HL-60 (cell line): ENCODE measurements at regions not wholly inside any gene's neighbourhood (a gene's known extent, or its start where the extent isn't known, plus 50 kb on each side); places are given as distances from the start of the nearest gene placed in this dataset.

Source experiments
- DNase-seq, 2 experiments: peaks; one replicate each; pipeline ENCODE4 v3.0.0-alpha.2; 2010 to 2020; ENCODE audit warnings: low read depth in 1 of 2, low spot score in 1 of 2
- H3K27ac ChIP-seq: fragments of 250-450 bp; sonication (Bioruptor Pico); replicated peaks from 2 replicates; pipeline ENCODE4 v1.5.1; 2020; ENCODE audit warnings: mild to moderate bottlenecking, moderate library complexity
- H3K27me3 ChIP-seq: fragments of 250-450 bp; sonication (Bioruptor Pico); 2 replicates; pipeline ENCODE4 v1.5.1; 2021; ENCODE audit warnings: mild to moderate bottlenecking, moderate library complexity; ENCODE audit not compliant: insufficient read depth, poor library complexity, severe bottlenecking
- H3K4me3 ChIP-seq: replicated peaks from 2 replicates; pipeline ENCODE4 v1.5.1; 2011; ENCODE audit warnings: mild to moderate bottlenecking, control low read depth, low read length; ENCODE audit not compliant: insufficient read depth
- GABPA ChIP-seq: IDR thresholded peaks from 2 replicates; pipeline ENCODE4 v1.6.1; 2012; ENCODE audit warnings: low read depth
- POLR2AphosphoS5 ChIP-seq: IDR thresholded peaks from 2 replicates; pipeline ENCODE4 v1.6.1; 2012; ENCODE audit warnings: low read depth
- SPI1 ChIP-seq: IDR thresholded peaks from 2 replicates; pipeline ENCODE4 v1.6.1; 2012; ENCODE audit warnings: low read depth, mild to moderate bottlenecking, borderline replicate concordance
- TF ChIP-seq, protein P1 (sequence below): IDR thresholded peaks from one replicate; pipeline ENCODE4 v1.5.1; 2011; ENCODE audit warnings: low read length, control low read depth, inconsistent platforms; ENCODE audit not compliant: insufficient read depth
- TF ChIP-seq, protein P2 (sequence below): IDR thresholded peaks from 2 replicates; pipeline ENCODE4 v1.6.1; 2012; ENCODE audit warnings: low read depth; ENCODE audit not compliant: insufficient replicate concordance

DNA sequence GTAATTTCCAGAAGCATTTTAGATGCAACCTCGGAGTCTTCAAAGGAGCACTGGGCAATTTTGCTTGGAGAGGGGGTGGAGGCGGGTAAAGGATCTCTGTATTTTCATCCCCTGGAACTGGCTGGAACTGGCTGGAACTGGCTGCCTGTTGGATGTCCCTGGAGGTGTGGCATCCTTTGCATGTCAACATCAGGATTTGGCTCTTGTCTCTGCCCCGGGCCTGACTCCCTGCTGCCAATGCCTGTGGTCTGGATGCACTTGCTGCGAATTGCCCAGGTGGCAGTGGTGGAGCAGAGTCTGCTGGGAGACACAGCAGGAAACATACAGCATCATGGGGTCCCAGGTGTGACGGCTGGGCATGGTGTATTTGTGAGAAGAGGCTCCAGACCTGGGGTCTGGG lies 391.3 kb downstream of the GADD45G start:
- Histone ChIP-seq H3K27me3 (no peaks in the 10 kb centered on the region), H3K4me3 (no peak overlapping the region), H3K27ac (no peak overlapping the region)
- TF ChIP-seq GABPA (no peak), SPI1 (no peak), POLR2AphosphoS5 (no peak)
- TF ChIP-seq, protein P1, sequence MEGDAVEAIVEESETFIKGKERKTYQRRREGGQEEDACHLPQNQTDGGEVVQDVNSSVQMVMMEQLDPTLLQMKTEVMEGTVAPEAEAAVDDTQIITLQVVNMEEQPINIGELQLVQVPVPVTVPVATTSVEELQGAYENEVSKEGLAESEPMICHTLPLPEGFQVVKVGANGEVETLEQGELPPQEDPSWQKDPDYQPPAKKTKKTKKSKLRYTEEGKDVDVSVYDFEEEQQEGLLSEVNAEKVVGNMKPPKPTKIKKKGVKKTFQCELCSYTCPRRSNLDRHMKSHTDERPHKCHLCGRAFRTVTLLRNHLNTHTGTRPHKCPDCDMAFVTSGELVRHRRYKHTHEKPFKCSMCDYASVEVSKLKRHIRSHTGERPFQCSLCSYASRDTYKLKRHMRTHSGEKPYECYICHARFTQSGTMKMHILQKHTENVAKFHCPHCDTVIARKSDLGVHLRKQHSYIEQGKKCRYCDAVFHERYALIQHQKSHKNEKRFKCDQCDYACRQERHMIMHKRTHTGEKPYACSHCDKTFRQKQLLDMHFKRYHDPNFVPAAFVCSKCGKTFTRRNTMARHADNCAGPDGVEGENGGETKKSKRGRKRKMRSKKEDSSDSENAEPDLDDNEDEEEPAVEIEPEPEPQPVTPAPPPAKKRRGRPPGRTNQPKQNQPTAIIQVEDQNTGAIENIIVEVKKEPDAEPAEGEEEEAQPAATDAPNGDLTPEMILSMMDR: no peak
- TF ChIP-seq, protein P2, sequence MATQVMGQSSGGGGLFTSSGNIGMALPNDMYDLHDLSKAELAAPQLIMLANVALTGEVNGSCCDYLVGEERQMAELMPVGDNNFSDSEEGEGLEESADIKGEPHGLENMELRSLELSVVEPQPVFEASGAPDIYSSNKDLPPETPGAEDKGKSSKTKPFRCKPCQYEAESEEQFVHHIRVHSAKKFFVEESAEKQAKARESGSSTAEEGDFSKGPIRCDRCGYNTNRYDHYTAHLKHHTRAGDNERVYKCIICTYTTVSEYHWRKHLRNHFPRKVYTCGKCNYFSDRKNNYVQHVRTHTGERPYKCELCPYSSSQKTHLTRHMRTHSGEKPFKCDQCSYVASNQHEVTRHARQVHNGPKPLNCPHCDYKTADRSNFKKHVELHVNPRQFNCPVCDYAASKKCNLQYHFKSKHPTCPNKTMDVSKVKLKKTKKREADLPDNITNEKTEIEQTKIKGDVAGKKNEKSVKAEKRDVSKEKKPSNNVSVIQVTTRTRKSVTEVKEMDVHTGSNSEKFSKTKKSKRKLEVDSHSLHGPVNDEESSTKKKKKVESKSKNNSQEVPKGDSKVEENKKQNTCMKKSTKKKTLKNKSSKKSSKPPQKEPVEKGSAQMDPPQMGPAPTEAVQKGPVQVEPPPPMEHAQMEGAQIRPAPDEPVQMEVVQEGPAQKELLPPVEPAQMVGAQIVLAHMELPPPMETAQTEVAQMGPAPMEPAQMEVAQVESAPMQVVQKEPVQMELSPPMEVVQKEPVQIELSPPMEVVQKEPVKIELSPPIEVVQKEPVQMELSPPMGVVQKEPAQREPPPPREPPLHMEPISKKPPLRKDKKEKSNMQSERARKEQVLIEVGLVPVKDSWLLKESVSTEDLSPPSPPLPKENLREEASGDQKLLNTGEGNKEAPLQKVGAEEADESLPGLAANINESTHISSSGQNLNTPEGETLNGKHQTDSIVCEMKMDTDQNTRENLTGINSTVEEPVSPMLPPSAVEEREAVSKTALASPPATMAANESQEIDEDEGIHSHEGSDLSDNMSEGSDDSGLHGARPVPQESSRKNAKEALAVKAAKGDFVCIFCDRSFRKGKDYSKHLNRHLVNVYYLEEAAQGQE: no peak
- no peak for DNase-seq

DNA sequence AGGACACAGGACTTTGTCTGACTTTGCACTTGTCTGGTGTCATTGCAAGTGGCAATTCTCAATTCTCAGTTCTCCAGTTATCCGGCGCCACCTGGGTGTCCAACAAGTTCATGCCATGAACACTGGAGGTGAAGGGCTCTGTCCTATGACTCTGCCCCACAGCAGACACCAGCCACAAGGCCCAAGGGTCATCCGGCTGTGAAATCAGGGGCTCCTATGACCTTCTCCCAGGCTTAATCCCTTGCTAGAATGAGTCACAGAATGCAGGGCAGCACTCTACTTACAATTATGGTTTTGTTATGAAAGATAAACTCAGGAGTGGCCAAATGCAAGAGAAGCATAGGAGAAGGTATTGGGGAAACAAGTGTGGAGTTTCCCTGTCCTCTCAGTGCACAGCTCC lies 392.0 kb downstream of the GADD45G start:
- no peak for DNase-seq
- Histone ChIP-seq H3K27ac (no peak overlapping the region), H3K27me3 (no peaks in the 10 kb centered on the region), H3K4me3 (no peak overlapping the region)
- TF ChIP-seq, protein P2: no peak
- no peak for TF ChIP-seq GABPA

DNA sequence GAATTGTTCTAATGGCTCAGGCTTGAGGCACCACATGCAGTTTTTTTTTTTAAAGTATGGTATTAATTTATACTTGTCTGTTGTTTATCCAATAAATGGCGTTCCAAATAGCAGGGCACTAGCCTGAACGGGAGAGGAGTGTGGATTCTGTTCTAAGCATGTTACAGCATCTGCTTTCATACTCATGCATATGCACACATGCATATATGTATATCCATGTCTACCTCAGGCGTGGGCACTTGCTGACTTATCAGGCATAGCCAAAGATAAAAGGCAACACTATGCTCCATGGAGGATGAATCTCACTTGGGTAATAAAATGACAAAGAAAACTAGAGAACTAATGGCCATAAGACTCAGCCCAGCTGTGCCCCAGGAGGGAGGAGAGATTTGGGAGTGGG lies 393.8 kb downstream of the GADD45G start:
- Histone ChIP-seq H3K27me3 (no peaks in the 10 kb centered on the region), H3K4me3 (no peak overlapping the region), H3K27ac (no peak overlapping the region)
- no peak for DNase-seq
- TF ChIP-seq GABPA (no peak), SPI1 (no peak), POLR2AphosphoS5 (no peak)
- TF ChIP-seq, protein P1: no peak
- TF ChIP-seq, protein P2: no peak

DNA sequence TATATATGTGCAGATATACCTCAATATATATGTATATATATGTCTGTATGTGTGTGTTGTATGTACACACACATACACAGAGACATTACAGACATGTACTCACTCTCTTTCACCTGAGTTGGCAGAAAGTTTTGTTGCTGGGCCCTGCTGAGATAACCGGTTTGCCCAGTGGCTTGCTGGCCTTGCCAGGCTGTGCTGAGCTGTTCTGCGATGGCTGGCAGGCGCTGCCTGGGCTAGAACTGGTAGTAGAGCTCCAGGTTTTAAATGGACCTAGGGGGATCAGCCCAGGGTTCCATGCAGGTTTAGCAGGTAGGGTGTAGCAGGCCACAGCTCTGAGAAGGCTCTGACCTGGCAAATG lies 394.3 kb downstream of the GADD45G start:
- H3K27me3 ChIP-seq: no peaks in the 10 kb centered on the region
- H3K4me3 ChIP-seq: no peak overlapping the region
- no peak for DNase-seq
- no peak overlapping the region for H3K27ac ChIP-seq
- TF ChIP-seq GABPA: no peak
- no peak for TF ChIP-seq POLR2AphosphoS5
- no peak for TF ChIP-seq SPI1
- TF ChIP-seq, protein P2: no peak
- TF ChIP-seq, protein P1: no peak
